ENCODE measurements at regions not wholly inside any gene's neighbourhood (a gene's known extent, or its start where the extent isn't known, plus 50 kb on each side); places are given as distances from the start of the nearest gene placed in this dataset.

GRCh38 chr7:91582799-91583477 is 297.6 kb downstream of the MTERF1 start:
- H3K36me3 ChIP-seq (ENCODE audit: insufficient read depth, low read length): no peaks in the 10 kb centered on the region
- H3K4me3 ChIP-seq: no peak overlapping the region
- TF ChIP-seq EZH2 (IDR thresholded peaks at IDR 0.05) (no peak), POLR2AphosphoS5 (IDR thresholded peaks at IDR 0.05; ENCODE audit: borderline replicate concordance, low read depth, low read length) (no peak), FOXP2 (optimal IDR thresholded peaks at IDR 0.05; ENCODE audit: control extremely low read depth, extremely low read length, insufficient read depth) (no peak)
- H3K9me3 ChIP-seq (ENCODE audit: low read depth, low read length): no peaks in the 10 kb centered on the region
- H3K9ac ChIP-seq (ENCODE audit: insufficient read length): no peak overlapping the region
- no peak overlapping the region for H3K27ac ChIP-seq
- no peak for DNase-seq (ENCODE audit: low read depth, low spot score)

GRCh38 chr7:91596287-91596686 is 284.2 kb downstream of the MTERF1 start:
- no peak overlapping the region for H3K9ac ChIP-seq (ENCODE audit: insufficient read length)
- H3K27ac ChIP-seq: no peak overlapping the region
- H3K4me3 ChIP-seq: no peak overlapping the region
- no peaks in the 10 kb centered on the region for H3K9me3 ChIP-seq (ENCODE audit: low read depth, low read length)
- TF ChIP-seq FOXP2 (optimal IDR thresholded peaks at IDR 0.05; ENCODE audit: control extremely low read depth, extremely low read length, insufficient read depth) (no peak), POLR2AphosphoS5 (IDR thresholded peaks at IDR 0.05; ENCODE audit: borderline replicate concordance, low read depth, low read length) (no peak), EZH2 (IDR thresholded peaks at IDR 0.05) (no peak)
- no peaks in the 10 kb centered on the region for H3K36me3 ChIP-seq (ENCODE audit: insufficient read depth, low read length)
- DNase-seq (ENCODE audit: low read depth, low spot score): no peak

GRCh38 chr7:91598791-91599190 is 281.7 kb downstream of the MTERF1 start:
- TF ChIP-seq FOXP2 (optimal IDR thresholded peaks at IDR 0.05; ENCODE audit: control extremely low read depth, extremely low read length, insufficient read depth): no peak
- no peak for TF ChIP-seq EZH2 (IDR thresholded peaks at IDR 0.05)
- TF ChIP-seq POLR2AphosphoS5 (IDR thresholded peaks at IDR 0.05; ENCODE audit: borderline replicate concordance, low read depth, low read length): no peak
- no peak overlapping the region for H3K4me3 ChIP-seq
- no peaks in the 10 kb centered on the region for H3K9me3 ChIP-seq (ENCODE audit: low read depth, low read length)
- no peaks in the 10 kb centered on the region for H3K36me3 ChIP-seq (ENCODE audit: insufficient read depth, low read length)
- DNase-seq (ENCODE audit: low read depth, low spot score): no peak
- no peak overlapping the region for H3K27ac ChIP-seq
- H3K9ac ChIP-seq (ENCODE audit: insufficient read length): no peak overlapping the region

- no peaks in the 10 kb centered on the region for H3K36me3 ChIP-seq (ENCODE audit: insufficient read depth, low read length)
- no peak for TF ChIP-seq FOXP2 (optimal IDR thresholded peaks at IDR 0.05; ENCODE audit: control extremely low read depth, extremely low read length, insufficient read depth)
- TF ChIP-seq EZH2 (IDR thresholded peaks at IDR 0.05): no peak
- no peak for TF ChIP-seq POLR2AphosphoS5 (IDR thresholded peaks at IDR 0.05; ENCODE audit: borderline replicate concordance, low read depth, low read length)
These were observed 280.4 kb downstream of the MTERF1 start for GRCh38 chr7:91600112-91600511.

GRCh38 chr7:91603707-91604106 is 276.8 kb downstream of the MTERF1 start:
- TF ChIP-seq EZH2 (IDR thresholded peaks at IDR 0.05): no peak
- no peak for TF ChIP-seq FOXP2 (optimal IDR thresholded peaks at IDR 0.05; ENCODE audit: control extremely low read depth, extremely low read length, insufficient read depth)
- no peak for TF ChIP-seq POLR2AphosphoS5 (IDR thresholded peaks at IDR 0.05; ENCODE audit: borderline replicate concordance, low read depth, low read length)
- Histone ChIP-seq H3K9ac (ENCODE audit: insufficient read length) (no peak overlapping the region), H3K9me3 (ENCODE audit: low read depth, low read length) (no peaks in the 10 kb centered on the region), H3K4me3 (no peak overlapping the region), H3K27ac (no peak overlapping the region), H3K36me3 (ENCODE audit: insufficient read depth, low read length) (no peaks in the 10 kb centered on the region)
- DNase-seq (ENCODE audit: low read depth, low spot score): no peak

More at GRCh38 chr7:91600112-91600511, 280.4 kb downstream of the MTERF1 start:
- Histone ChIP-seq H3K9ac (ENCODE audit: insufficient read length) (no peak overlapping the region), H3K27ac (no peak overlapping the region), H3K9me3 (ENCODE audit: low read depth, low read length) (no peaks in the 10 kb centered on the region), H3K4me3 (no peak overlapping the region)
- DNase-seq (ENCODE audit: low read depth, low spot score): no peak

- DNase-seq (ENCODE audit: low read depth, low spot score): no peak
- no peak overlapping the region for H3K9ac ChIP-seq (ENCODE audit: insufficient read length)
- TF ChIP-seq POLR2AphosphoS5 (IDR thresholded peaks at IDR 0.05; ENCODE audit: borderline replicate concordance, low read depth, low read length) (no peak), FOXP2 (optimal IDR thresholded peaks at IDR 0.05; ENCODE audit: control extremely low read depth, extremely low read length, insufficient read depth) (no peak), EZH2 (IDR thresholded peaks at IDR 0.05) (no peak)
- H3K27ac ChIP-seq: no peak overlapping the region
- no peaks in the 10 kb centered on the region for H3K36me3 ChIP-seq (ENCODE audit: insufficient read depth, low read length)
- no peak overlapping the region for H3K4me3 ChIP-seq
- H3K9me3 ChIP-seq (ENCODE audit: low read depth, low read length): no peaks in the 10 kb centered on the region
These were observed 271.9 kb downstream of the MTERF1 start for GRCh38 chr7:91608606-91609005.

GRCh38 chr7:91609525-91609924 is 271.0 kb downstream of the MTERF1 start:
- no peak for DNase-seq (ENCODE audit: low read depth, low spot score)

GRCh38 chr7:91614431-91614830 is 266.1 kb downstream of the MTERF1 start:
- TF ChIP-seq FOXP2 (optimal IDR thresholded peaks at IDR 0.05; ENCODE audit: control extremely low read depth, extremely low read length, insufficient read depth) (no peak), POLR2AphosphoS5 (IDR thresholded peaks at IDR 0.05; ENCODE audit: borderline replicate concordance, low read depth, low read length) (no peak), EZH2 (IDR thresholded peaks at IDR 0.05) (no peak)
- no peak for DNase-seq (ENCODE audit: low read depth, low spot score)
- H3K9me3 ChIP-seq (ENCODE audit: low read depth, low read length): no peaks in the 10 kb centered on the region
- H3K9ac ChIP-seq (ENCODE audit: insufficient read length): no peak overlapping the region
- no peaks in the 10 kb centered on the region for H3K36me3 ChIP-seq (ENCODE audit: insufficient read depth, low read length)
- H3K27ac ChIP-seq: no peak overlapping the region
- no peak overlapping the region for H3K4me3 ChIP-seq

More at GRCh38 chr7:91609525-91609924, 271.0 kb downstream of the MTERF1 start:
- H3K9ac ChIP-seq (ENCODE audit: insufficient read length): no peak overlapping the region
- H3K27ac ChIP-seq: no peak overlapping the region
- no peaks in the 10 kb centered on the region for H3K36me3 ChIP-seq (ENCODE audit: insufficient read depth, low read length)
- no peaks in the 10 kb centered on the region for H3K9me3 ChIP-seq (ENCODE audit: low read depth, low read length)
- no peak overlapping the region for H3K4me3 ChIP-seq
- TF ChIP-seq EZH2 (IDR thresholded peaks at IDR 0.05): no peak
- TF ChIP-seq POLR2AphosphoS5 (IDR thresholded peaks at IDR 0.05; ENCODE audit: borderline replicate concordance, low read depth, low read length): no peak
- no peak for TF ChIP-seq FOXP2 (optimal IDR thresholded peaks at IDR 0.05; ENCODE audit: control extremely low read depth, extremely low read length, insufficient read depth)

Measured in SK-N-MC (cell line).